ENCODE measurements at regions not wholly inside any gene's neighbourhood (a gene's known extent, or its start where the extent isn't known, plus 50 kb on each side); places are given as distances from the start of the nearest gene placed in this dataset.

- TF ChIP-seq CTCF (IDR thresholded peaks at IDR 0.05) (no peak), POLR2A (IDR thresholded peaks at IDR 0.05) (no peak)
These were observed 139.8 kb downstream of the LY86 start for GRCh38 chr6:6728169-6728941.

Measured in heart left ventricle (tissue), 13 donors.